Esophagus squamous epithelium (tissue), 4 donors: ENCODE measurements at regions not wholly inside any gene's neighbourhood (a gene's known extent, or its start where the extent isn't known, plus 50 kb on each side); places are given as distances from the start of the nearest gene placed in this dataset.

Experiments used
- POLR2A ChIP-seq, 4 donors: fragments of 450-650 bp; IDR thresholded peaks; one replicate each; pipeline ENCODE4 v1.6.1; 2017; ENCODE audit warnings: antibody characterized with exemption in 4 of 4, mild to moderate bottlenecking in 4 of 4, moderate library complexity in 3 of 4
- TF ChIP-seq, protein P1 (sequence below), 6 experiments: fragments of 450-650 bp in 4 of 6; fragments of 200-600 bp in 2 of 6; sonication (generic) in 2 of 6; IDR thresholded peaks; one replicate each; pipeline ENCODE4 v1.5.1; 2016 to 2019; ENCODE audit warnings: antibody characterized with exemption in 6 of 6, mild to moderate bottlenecking in 4 of 6, moderate library complexity in 4 of 6

- TF ChIP-seq, protein P1, sequence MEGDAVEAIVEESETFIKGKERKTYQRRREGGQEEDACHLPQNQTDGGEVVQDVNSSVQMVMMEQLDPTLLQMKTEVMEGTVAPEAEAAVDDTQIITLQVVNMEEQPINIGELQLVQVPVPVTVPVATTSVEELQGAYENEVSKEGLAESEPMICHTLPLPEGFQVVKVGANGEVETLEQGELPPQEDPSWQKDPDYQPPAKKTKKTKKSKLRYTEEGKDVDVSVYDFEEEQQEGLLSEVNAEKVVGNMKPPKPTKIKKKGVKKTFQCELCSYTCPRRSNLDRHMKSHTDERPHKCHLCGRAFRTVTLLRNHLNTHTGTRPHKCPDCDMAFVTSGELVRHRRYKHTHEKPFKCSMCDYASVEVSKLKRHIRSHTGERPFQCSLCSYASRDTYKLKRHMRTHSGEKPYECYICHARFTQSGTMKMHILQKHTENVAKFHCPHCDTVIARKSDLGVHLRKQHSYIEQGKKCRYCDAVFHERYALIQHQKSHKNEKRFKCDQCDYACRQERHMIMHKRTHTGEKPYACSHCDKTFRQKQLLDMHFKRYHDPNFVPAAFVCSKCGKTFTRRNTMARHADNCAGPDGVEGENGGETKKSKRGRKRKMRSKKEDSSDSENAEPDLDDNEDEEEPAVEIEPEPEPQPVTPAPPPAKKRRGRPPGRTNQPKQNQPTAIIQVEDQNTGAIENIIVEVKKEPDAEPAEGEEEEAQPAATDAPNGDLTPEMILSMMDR (IDR thresholded peaks at IDR 0.05): no peak
- no peak for TF ChIP-seq POLR2A (IDR thresholded peaks at IDR 0.05)
These were observed 167.2 kb downstream of the NDFIP2 start for GRCh38 chr13:79648191-79648590.
